Mucosa of descending colon (tissue), 3 donors: ENCODE measurements at regions not wholly inside any gene's neighbourhood (a gene's known extent, or its start where the extent isn't known, plus 50 kb on each side); places are given as distances from the start of the nearest gene placed in this dataset.

Experiments used
- ATAC-seq: fragments of 200-7000 bp; cut with Tn5 transposase; one replicate; pipeline ENCODE4 v1.9.1; 2020; ENCODE audit warnings: mild to moderate bottlenecking, moderate library complexity
- DNase-seq, 3 donors: peaks; one replicate each; pipeline ENCODE4 v3.0.0-alpha.2; 2020
- H3K36me3 ChIP-seq: fragments of 200-600 bp; one replicate; pipeline ENCODE4 v1.8.0; 2021; ENCODE audit warnings: low read depth, mild to moderate bottlenecking
- H3K4me1 ChIP-seq: fragments of 200-600 bp; one replicate; pipeline ENCODE4 v1.8.0; 2021; ENCODE audit warnings: low read depth, mild to moderate bottlenecking
- H3K4me3 ChIP-seq: fragments of 200-600 bp; one replicate; pipeline ENCODE4 v1.8.0; 2021; ENCODE audit warnings: mild to moderate bottlenecking
- H3K9me3 ChIP-seq: fragments of 200-600 bp; one replicate; pipeline ENCODE4 v1.8.0; 2021; ENCODE audit warnings: mild to moderate bottlenecking
- intact Hi-C, 2 donors: fragments of 100-400 bp; cut with DNase I in 1 of 2; cut with micrococcal nuclease in 1 of 2; formaldehyde crosslinking; loops; one replicate each; pipeline versions ENCODE4 v1.11.0 to v1.11.1; 2022; cut with DNase I, micrococcal nuclease
- TF ChIP-seq, protein P1 (sequence below): fragments of 200-600 bp; IDR thresholded peaks from one replicate; pipeline ENCODE4 v1.8.0; 2022; ENCODE audit warnings: antibody characterized with exemption, mild to moderate bottlenecking
- donor health status: DM: no; HTN: no; CAD: no; lungs with moderate emphysema.
- donor health status: DM: no; HTN: no; CAD: no.
- donor health status: DM: no; HTN: yes; CAD: no.

DNA sequence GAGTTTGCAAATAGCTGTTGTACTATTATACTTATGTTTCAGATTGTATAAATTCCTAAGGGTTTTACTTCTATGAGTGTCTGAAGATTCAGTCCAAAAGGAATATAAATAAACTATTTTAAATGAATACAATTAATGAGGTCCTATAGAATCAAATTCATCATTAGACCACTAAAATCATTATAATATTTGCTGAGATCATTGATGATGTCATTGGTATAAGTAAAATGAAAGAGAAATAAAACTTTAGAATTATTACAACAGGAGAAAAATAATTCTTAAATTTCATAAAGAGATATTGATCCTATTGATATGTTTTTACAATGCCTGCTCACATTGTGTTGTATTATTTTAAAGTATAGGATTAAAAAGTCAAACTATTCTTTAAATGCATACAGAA is 544.0 kb upstream of the ZWINT start:
- ATAC-seq: no peak

DNA sequence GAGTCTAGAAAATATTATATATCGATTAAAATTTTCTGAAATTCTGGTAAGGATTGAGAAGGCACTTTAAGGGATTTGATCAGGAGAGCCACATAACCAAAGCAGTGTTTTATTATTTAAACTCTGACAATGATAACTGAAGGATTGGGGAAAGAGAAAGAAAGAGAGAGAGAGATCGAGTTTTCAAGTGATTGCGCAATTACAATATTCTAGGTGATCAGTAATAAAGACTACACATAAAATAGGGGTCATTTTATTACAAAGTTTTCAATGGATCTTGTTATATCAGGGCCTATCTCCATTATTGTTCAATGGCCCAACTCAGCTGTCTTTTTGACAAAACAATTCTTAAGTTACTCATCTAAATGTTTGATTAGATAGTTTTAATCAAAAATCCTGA is 541.5 kb upstream of the ZWINT start:
- Histone ChIP-seq H3K36me3 (no peaks in the 10 kb centered on the region), H3K4me1 (no peaks in the 10 kb centered on the region), H3K4me3 (no peak overlapping the region), H3K9me3 (no peaks in the 10 kb centered on the region)
- no peak for DNase-seq
- TF ChIP-seq, protein P1, sequence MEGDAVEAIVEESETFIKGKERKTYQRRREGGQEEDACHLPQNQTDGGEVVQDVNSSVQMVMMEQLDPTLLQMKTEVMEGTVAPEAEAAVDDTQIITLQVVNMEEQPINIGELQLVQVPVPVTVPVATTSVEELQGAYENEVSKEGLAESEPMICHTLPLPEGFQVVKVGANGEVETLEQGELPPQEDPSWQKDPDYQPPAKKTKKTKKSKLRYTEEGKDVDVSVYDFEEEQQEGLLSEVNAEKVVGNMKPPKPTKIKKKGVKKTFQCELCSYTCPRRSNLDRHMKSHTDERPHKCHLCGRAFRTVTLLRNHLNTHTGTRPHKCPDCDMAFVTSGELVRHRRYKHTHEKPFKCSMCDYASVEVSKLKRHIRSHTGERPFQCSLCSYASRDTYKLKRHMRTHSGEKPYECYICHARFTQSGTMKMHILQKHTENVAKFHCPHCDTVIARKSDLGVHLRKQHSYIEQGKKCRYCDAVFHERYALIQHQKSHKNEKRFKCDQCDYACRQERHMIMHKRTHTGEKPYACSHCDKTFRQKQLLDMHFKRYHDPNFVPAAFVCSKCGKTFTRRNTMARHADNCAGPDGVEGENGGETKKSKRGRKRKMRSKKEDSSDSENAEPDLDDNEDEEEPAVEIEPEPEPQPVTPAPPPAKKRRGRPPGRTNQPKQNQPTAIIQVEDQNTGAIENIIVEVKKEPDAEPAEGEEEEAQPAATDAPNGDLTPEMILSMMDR: no peak
- intact Hi-C loops: no loop called here
- no peak for ATAC-seq

More for the DNA sequence above, 544.0 kb upstream of the ZWINT start:
- no peak overlapping the region for H3K4me3 ChIP-seq
- H3K9me3 ChIP-seq: no peaks in the 10 kb centered on the region
- no peak for DNase-seq
- H3K4me1 ChIP-seq: no peaks in the 10 kb centered on the region
- intact Hi-C loops: no loop called here
- TF ChIP-seq, protein P1: no peak
- H3K36me3 ChIP-seq: no peaks in the 10 kb centered on the region

DNA sequence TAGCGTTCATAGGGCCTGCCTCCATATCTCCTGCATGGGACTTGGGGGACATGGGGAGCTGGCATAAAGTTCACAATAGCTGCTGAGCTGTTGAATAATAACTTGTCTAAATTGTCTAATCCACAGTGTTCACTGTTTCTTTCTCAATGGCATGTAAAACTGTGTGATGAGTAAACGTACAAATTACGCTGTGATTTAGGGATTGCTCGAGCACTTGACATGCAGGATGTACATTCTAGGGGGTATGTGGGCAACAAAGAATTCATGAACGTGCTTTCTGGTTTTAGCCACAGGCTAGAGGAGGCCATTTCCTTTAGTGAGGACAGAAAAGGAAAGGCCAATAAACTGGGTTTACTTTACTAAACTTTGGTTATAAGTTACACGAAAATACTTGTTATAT is 534.2 kb upstream of the ZWINT start:
- intact Hi-C loops: no loop called here
- DNase-seq: no peak
- Histone ChIP-seq H3K9me3 (no peaks in the 10 kb centered on the region), H3K4me1 (no peaks in the 10 kb centered on the region), H3K36me3 (no peaks in the 10 kb centered on the region), H3K4me3 (no peak overlapping the region)
- TF ChIP-seq, protein P1: no peak
- no peak for ATAC-seq

DNA sequence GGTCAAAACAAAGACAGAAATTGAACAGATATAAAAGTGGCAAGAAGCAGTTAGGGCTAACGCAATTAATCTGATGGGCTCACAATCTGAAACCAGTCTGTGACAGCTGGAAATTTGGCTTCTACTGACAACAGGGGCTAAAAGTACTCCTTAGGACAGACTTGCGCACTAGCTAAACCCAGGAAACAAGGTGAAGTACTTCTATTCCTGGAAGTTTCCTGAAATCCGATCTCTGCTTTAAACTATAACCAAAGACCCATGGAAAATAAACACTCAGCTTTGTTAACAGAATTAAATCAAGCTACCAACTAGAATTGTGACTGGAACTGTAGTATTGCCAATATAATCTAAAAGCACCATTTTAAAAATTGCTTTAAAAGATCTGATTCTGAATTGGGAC is 520.2 kb upstream of the ZWINT start:
- DNase-seq (no peak), ATAC-seq (no peak)
- Histone ChIP-seq H3K9me3 (no peaks in the 10 kb centered on the region), H3K4me1 (no peaks in the 10 kb centered on the region), H3K36me3 (no peaks in the 10 kb centered on the region), H3K4me3 (no peak overlapping the region)
- intact Hi-C loops: no loop called here
- TF ChIP-seq, protein P1: no peak

DNA sequence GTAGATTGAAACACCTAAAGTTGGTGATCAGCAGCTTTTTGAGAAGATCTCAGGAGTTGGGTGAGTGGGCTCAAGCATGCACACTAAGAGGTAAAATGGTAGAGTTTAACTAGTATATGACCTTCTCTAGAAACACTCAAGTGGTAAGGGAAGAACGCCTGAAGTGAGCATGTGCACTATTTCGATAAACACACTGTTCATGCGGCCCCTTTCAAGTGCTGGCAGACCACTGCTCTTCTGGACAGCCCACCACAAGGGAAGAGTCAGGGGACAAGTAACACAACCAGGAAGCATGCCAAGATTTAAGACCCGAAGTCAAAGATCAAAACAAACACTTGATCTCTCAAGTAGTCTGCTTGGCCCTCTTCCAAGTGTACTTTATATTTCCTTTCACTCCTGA is 519.5 kb upstream of the ZWINT start:
- no peaks in the 10 kb centered on the region for H3K9me3 ChIP-seq
- DNase-seq (no peak), ATAC-seq (no peak)
- intact Hi-C loops: no loop called here
- H3K4me3 ChIP-seq: no peak overlapping the region
- TF ChIP-seq, protein P1: no peak
- no peaks in the 10 kb centered on the region for H3K4me1 ChIP-seq
- no peaks in the 10 kb centered on the region for H3K36me3 ChIP-seq

DNA sequence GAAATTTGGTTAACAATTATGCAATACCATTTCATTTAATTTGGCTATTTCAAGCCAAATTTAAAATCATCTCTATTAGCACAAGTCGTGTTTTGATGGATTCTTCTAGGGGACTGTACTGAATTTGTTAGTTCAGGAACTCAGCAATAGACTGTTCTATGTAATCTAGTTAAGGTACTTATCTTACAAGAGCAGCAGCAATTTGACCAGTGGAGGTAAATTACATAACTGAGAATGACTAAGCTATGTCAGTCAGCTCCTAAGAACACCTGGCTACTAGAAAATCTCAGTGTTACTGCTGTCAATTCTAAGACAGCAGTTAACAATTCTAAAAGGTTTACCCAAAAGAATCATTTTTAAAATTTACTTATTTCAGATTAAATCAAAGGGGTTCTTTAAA is 513.9 kb upstream of the ZWINT start:
- TF ChIP-seq, protein P1: no peak
- intact Hi-C loops: no loop called here
- Histone ChIP-seq H3K9me3 (no peaks in the 10 kb centered on the region), H3K4me3 (no peak overlapping the region), H3K4me1 (no peaks in the 10 kb centered on the region), H3K36me3 (no peaks in the 10 kb centered on the region)
- no peak for ATAC-seq
- no peak for DNase-seq
